ENCODE measurements at regions not wholly inside any gene's neighbourhood (a gene's known extent, or its start where the extent isn't known, plus 50 kb on each side); places are given as distances from the start of the nearest gene placed in this dataset.

GRCh38 chr22:27669798-27670599, 131.6 kb downstream of the MN1 start:
- H3K4me1 ChIP-seq (replicated peaks), result no peaks in the 10 kb centered on the region
- no peak overlapping the region for H3K4me3 ChIP-seq
- WGBS, result 57% methylated on average over 13 of the region's 13 CpGs
- H3K27ac ChIP-seq, result no peak overlapping the region
- no peak for DNase-seq (ENCODE audit: low spot score)
- no peaks in the 10 kb centered on the region for H3K27me3 ChIP-seq (replicated peaks; ENCODE audit: insufficient read depth)
- intact Hi-C loops (cut with DNase I), result no loop called here
- H3K36me3 ChIP-seq, result no peaks in the 10 kb centered on the region
- H3K9me3 ChIP-seq, result no peaks in the 10 kb centered on the region
- TF ChIP-seq, protein P1, sequence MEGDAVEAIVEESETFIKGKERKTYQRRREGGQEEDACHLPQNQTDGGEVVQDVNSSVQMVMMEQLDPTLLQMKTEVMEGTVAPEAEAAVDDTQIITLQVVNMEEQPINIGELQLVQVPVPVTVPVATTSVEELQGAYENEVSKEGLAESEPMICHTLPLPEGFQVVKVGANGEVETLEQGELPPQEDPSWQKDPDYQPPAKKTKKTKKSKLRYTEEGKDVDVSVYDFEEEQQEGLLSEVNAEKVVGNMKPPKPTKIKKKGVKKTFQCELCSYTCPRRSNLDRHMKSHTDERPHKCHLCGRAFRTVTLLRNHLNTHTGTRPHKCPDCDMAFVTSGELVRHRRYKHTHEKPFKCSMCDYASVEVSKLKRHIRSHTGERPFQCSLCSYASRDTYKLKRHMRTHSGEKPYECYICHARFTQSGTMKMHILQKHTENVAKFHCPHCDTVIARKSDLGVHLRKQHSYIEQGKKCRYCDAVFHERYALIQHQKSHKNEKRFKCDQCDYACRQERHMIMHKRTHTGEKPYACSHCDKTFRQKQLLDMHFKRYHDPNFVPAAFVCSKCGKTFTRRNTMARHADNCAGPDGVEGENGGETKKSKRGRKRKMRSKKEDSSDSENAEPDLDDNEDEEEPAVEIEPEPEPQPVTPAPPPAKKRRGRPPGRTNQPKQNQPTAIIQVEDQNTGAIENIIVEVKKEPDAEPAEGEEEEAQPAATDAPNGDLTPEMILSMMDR (IDR thresholded peaks at IDR 0.05), result no peak
- TF ChIP-seq POLR2AphosphoS5 (IDR thresholded peaks at IDR 0.05), result no peak
- TF ChIP-seq POLR2A (IDR thresholded peaks at IDR 0.05), result no peak

DNA sequence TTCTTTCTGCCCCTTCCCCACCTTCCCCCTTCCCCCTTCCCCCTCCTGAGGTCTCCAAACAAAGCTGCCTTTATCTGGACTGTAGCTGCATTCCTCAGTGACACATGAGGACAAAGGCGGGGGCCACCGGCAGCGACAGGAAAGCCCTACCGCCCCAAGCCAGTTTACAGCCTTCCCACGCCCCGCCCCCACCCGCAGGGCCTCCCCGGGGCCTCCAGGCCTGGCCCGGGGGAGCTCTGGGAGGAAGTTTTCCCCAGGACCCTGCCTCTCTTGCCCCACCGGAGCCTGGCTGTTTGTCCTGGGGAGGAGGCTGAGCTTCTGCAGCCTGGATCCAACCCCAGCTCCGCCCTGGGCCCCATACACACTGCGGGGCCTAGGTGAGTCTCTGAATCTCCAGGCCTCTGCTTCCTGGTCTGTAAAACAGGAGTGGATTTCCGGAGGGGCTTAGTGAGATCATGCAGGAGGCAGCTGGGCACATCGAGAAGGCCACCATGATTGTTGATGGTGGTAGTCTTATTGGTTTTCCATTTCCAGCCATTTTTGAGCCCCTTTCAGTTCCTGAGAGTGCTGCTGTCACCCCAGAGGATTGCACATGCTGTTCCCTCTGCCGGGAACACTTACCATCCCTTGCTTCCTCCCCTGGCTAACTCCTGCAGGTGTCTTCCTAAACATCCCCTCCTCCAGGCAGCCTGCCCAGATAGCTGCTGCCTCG, 130.7 kb downstream of the MN1 start:
- Histone ChIP-seq H3K9me3 (no peaks in the 10 kb centered on the region), H3K27me3 (replicated peaks; ENCODE audit: insufficient read depth) (no peaks in the 10 kb centered on the region), H3K4me1 (replicated peaks) (no peaks in the 10 kb centered on the region), H3K4me3 (no peak overlapping the region), H3K36me3 (no peaks in the 10 kb centered on the region), H3K27ac (no peak overlapping the region)
- WGBS, result 33% methylated on average over 10 of the region's 16 CpGs
- DNase-seq (ENCODE audit: low spot score), result no peak
- TF ChIP-seq, protein P1 (IDR thresholded peaks at IDR 0.05), result no peak
- TF ChIP-seq POLR2AphosphoS5 (IDR thresholded peaks at IDR 0.05) (no peak), POLR2A (IDR thresholded peaks at IDR 0.05) (no peak)
- intact Hi-C loops (cut with DNase I), result no loop called here

DNA sequence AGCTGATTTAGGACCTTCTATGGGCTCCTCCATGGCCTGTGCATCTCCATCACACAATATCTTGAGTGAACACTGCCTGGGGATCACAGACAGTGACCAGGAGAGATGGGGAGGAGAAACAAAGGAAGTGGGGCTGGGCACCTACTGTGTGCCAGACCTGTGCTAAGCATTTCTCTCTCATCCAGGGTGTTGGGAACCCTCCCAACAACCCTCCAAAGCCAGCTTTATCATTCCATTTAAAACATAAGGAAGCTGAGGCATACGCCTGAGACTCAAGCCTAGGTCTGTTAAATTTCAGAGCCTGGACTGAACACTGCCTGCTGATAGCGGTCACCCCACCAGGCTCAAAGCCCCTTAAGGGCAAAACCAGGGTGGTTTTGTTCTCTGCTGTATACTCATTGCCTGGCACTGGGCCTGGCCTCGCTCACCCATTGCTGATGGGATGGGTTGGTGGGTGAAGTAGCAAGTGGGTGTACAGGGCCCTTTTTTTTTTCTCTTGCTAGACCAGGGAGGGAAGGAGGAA, 130.1 kb downstream of the MN1 start:
- Histone ChIP-seq H3K4me1 (replicated peaks) (no peaks in the 10 kb centered on the region), H3K27me3 (replicated peaks; ENCODE audit: insufficient read depth) (no peaks in the 10 kb centered on the region), H3K9me3 (no peaks in the 10 kb centered on the region), H3K36me3 (no peaks in the 10 kb centered on the region), H3K27ac (no peak overlapping the region), H3K4me3 (no peak overlapping the region)
- intact Hi-C loops (cut with DNase I), result no loop called here
- DNase-seq (ENCODE audit: low spot score), result no peak
- no peak for TF ChIP-seq POLR2A (IDR thresholded peaks at IDR 0.05)
- TF ChIP-seq, protein P1 (IDR thresholded peaks at IDR 0.05), result no peak
- no peak for TF ChIP-seq POLR2AphosphoS5 (IDR thresholded peaks at IDR 0.05)
- WGBS, result 86% methylated on average over 3 of the region's 3 CpGs

GRCh38 chr22:27672721-27673418, 128.7 kb downstream of the MN1 start:
- intact Hi-C loops (cut with DNase I), result no loop called here
- WGBS, result 92% methylated on average over 9 of the region's 9 CpGs
- H3K27me3 ChIP-seq (replicated peaks; ENCODE audit: insufficient read depth), result no peaks in the 10 kb centered on the region
- H3K36me3 ChIP-seq, result no peaks in the 10 kb centered on the region
- H3K4me1 ChIP-seq (replicated peaks), result no peaks in the 10 kb centered on the region
- H3K27ac ChIP-seq, result no peak overlapping the region
- no peak for DNase-seq (ENCODE audit: low spot score)
- H3K9me3 ChIP-seq, result no peaks in the 10 kb centered on the region
- H3K4me3 ChIP-seq, result no peak overlapping the region
- TF ChIP-seq POLR2A (IDR thresholded peaks at IDR 0.05) (no peak), POLR2AphosphoS5 (IDR thresholded peaks at IDR 0.05) (no peak)
- TF ChIP-seq, protein P1 (IDR thresholded peaks at IDR 0.05), result no peak

Measured in prostate gland (tissue), 2 donors.